Kidney tubule cell (primary cell): ENCODE measurements at regions not wholly inside any gene's neighbourhood (a gene's known extent, or its start where the extent isn't known, plus 50 kb on each side); places are given as distances from the start of the nearest gene placed in this dataset.
"Not testable (repeated sequence)": the region's sequence is repeated elsewhere in the genome, so short reads cannot be mapped to it uniquely, and the experiment has no call there.

Experiments used
- DNase-seq: peaks from one replicate; pipeline ENCODE4 v3.0.0-alpha.2; 2018; ENCODE audit warnings: low spot score

DNA sequence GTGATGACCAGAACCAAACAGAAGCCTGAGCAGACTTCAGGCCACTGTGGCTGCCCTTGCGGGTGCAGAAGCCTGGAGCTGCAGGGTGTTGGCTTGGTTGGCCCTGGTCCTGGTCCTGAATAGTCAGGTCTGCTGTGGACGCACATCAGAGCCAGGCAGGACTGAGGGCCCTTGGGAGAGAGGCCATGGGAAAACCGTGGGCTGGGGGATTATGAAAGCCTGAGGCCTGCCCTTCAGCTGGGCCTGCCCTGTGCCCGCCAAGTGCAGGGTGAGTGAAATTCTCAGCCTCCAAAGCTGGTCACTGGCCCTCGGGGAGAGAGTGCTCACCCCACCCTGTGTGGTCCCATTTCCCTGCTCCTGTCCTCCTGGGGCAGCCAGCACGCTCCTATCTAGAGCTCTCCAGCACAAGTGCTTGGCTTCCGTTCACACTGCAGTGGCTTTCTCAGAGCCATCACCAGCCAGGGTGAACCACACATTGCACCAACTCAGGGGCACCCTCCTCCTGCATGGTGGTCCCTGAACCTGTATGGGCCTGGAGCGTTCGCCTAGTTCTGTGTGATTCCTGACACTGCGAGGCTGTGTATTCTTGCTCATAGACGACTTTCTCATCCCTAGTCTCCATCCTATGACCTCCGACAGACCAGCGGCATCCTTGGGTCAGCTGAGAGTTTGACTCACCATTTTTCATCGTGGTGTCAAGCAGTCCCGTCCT is 146.1 kb downstream of the TTLL2 start:
- no peak for DNase-seq

DNA sequence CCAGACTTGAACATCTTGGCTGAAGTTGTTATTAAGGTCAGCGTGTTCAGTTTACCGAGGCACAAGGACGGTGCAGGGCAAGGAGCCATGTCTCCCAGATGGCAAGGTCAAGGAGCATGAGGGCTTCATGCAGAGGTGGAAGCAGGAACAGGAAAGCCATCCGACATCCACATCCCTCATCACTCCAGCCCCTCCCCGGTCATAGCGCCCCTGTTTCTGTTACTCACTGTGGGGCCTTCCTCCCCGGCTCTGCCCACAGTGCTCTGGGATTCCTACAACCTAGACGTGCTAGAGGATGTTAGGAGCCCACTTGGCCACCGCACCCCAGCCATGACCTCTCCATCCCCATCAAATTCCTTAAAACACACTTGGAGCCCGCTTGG is 146.7 kb downstream of the TTLL2 start:
- DNase-seq = no peak

DNA sequence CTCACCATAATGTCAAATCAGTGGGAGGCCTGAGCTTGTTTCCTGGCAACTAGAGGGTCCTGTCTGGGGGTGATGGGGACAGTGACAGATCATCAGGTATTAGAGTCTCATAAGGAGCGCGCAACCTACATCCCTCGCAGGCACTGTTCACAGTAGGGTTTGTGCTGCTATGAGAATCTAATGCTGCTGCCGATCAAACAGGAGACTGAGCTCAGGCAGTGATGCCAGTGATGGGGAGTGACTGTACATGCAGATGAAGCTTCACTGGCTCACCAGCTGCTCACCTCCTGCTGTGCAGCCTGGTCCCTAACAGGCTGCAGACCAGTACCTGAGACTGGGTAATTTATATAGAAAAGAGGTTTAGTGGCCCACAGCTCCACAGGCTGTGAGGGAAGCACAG is 147.3 kb downstream of the TTLL2 start:
- DNase-seq = no peak

DNA sequence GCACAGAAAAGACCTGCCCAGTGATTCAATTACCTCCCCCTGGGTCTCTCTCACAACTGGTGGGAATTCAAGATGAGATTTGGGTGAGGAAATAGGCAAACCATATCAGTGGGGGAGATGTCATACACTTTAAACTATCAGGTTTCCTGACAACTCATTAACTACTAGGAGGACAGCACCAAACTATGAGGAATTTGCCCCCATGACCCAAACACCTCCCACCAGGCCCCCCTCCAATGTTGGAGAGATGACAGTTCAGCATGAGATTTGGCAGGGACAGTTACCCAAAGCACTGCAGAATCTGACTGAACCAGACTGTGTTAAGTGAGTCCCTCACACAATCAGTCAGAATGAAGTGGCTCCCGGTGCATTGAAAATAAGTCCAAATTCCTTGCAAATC is 148.0 kb downstream of the TTLL2 start:
- DNase-seq = no peak

DNA sequence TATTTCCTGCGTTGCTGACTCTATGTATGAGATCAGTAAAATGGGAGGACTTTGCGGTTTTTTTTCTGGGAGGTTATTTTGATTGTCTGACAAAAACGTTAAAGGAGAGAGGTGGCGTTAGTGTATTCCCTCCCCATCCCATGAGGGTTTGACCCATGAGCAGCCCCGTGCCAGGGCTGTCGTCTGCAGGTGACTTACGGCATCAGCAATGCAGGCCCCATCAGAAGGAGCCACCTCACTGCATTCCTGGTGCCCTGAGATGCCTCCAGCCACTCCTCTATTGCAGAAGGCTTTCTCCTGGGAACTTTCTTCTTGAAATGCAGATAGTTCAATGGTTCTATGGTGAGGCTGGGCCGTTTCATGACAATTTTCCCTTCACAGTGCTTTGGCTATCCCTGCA is 149.3 kb downstream of the TTLL2 start:
- DNase-seq = no peak

DNA sequence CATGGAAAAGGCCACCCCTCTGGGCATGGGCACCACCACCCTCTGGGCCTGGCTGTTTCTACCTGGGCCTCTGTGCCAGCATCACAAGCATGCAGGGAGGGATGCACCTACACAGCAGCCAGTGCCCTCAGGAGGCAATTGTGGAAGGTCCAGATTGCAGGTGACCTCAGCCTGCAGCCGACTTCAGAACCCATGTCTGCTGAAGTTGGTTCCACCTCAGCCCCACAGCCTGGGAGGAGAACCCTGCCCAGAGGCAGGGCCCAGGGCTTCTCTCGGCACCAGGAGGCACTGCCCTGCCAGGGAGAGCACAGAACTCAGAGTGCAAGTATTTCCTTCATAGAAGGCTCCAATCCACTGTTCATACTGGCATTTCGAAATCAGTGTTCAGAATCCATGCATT is 149.8 kb downstream of the TTLL2 start:
- no peak for DNase-seq

DNA sequence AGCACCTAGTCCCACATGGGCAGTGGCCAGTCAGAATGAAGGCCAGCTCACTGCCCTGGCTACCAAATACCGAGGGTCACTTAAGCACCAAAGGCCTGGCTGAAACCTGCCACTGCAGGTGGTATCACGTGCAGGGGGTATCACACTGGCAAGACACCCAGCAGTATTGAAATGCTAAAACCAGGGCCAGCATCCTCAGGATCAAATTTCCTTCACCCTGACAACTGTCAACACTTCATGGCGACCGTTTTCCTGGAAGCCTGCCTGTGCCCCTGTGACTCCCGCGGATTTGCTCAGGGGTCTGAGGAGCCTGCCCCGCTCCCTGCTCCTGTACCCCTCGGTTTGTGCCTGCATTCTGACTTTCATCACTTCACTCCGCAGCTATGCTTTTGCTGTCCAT is 151.1 kb downstream of the TTLL2 start:
- no peak for DNase-seq

DNA sequence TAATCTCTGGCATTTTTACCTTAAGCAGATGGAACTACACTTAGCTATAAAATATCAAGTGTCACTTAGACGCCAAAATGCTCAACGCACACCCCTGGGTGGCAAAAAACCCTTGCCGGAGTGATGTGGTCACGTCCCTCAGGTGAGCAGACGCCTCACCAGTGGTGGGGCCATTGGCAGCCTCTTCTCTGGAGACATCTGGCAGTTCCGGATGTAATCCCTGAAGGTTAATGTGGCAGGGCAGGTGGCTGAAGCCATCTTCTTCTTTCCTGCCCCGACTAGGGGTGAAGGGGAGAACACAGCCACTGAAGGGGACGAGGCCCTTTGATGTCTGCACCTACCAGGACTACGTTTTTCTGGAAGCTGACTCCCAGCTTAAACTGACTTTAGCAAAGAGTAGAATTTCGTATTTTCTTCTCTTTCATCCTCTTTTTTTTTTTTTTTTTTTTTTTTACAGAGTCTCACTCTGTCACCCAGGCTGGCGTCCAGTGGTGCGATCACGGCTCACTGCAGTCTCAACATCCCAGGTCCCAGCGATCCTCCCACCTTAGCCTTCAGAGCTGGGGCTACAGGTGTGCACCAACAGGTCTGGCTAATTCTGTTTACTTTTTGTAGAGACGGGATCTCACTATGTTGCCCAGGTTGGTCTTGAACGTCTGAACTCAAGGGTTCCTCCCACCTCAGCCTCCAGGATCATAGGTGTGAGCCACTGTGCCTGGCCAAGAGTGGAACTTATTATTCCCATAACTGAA is 152.1 kb downstream of the TTLL2 start:
- no peak for DNase-seq

DNA sequence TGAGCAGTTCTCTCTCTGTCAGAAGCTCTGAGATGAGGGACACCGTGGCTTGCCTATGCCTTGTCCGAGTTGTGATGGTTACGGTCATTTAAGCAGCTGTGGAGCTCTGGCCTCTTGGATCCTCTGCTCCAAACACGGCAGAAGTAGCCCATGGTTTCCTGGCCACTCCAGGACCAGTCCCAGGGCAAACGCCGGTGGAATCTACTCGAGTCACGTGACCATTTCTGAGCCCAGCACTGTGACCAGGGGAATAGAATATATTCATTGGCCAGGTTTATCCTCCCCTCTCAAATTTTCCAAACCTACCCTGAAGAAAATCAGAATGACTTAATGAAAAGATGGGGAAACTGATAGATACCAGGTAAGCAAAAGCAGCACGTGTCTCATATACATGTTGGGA is 152.8 kb downstream of the TTLL2 start:
- DNase-seq = no peak

DNA sequence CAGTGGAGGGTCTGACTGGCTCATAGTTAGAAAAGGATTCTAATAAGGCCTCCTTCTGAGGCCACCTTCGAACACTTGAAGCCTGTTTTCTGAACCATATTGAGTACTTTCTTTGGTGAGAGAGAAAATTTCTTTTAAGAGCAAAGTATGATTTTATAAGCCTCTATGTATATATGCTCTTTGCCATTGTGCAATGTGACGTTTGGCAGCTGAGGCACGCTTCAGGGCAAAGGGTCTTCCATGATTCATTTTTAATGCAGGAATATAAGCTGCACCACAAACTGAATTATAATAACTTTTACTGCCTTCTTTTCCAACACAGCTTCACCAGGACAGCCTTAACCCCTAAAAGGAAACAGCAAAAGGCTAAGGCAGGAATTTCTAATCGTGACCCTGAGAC is 154.4 kb downstream of the TTLL2 start:
- DNase-seq = no peak

DNA sequence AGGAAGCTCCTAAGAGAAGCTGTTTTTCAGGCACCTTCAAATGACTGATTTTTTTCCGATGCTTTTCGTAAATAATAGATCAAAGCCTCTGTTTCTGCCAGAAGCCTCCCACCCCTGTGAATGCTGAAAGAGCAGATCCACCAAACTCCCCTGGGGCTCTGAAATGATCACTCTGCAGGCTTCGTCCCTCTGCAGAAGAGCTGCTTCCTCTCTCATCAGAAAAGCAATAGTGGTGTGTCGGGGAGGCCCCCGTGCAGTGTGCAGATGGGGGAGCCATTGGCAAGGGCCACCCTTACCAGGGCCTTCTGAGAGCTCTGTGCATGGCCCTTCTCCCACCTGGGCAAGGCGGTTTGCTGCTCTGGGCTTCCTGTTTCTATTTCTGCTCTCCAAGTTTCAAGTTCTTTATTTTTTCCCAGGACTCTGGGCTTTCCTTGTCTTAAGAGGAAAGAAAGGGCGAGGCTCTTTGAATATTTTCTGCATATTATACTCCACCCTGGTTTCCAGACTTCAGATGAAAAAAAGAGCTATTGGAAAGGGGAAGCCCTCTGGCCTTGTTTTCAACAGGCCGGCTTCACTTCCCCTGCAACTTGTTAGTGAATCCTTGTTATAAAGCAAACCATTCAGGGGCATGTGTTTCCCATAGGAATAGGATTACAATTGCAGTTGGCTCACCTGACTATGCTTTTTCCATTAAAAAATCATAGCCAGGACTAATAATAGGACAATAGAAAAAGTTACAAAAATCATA is 155.2 kb downstream of the TTLL2 start:
- no peak for DNase-seq

DNA sequence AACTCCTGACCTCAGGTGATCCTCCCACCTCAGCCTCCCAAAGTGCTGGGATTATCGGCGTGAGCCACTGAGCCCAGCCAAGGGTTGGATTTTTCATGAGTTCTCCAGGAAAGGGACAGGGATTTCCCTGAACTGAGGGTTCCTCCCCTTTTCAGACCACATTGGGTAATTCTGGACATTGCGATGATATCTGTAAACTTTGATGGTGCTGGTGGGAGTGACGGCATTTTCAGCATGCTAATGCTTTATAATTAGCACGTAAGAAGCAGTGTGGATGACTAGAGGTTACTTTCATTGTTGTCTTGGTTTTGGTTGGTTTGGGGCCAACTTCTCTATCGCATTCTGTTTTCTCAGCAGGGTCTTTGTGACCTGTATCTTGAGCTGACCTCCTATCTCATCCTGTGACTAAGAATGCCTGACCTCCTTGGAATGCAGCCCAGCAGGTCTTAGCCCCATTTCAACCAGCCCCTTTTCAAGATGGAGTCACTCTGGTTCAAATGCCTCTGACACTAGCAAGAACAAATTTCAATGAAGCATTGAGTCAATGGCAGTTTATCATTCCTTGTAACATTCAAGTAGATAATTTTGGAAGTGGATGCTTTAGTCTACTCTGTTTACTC is 156.5 kb downstream of the TTLL2 start:
- no peak for DNase-seq

DNA sequence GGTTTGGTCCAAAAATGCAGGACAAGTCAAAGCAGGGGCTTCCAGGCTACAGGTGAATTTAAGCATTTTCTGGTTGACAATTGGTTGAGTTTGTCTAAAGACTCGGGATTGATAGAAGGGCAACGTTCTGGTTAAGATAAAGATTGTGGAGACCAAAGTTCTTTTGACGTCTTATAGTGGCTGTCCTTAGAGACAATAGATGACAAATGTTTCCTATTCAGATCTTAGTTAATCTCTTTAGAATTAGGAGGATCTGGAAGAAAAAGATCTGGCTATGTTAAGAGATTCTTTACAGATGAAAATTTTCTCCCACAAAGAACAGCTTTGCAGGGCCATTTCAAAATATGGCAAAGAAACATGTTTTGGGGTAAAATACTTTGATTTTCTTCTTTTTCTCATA is 157.9 kb downstream of the TTLL2 start:
- not testable (repeated sequence) for DNase-seq

DNA sequence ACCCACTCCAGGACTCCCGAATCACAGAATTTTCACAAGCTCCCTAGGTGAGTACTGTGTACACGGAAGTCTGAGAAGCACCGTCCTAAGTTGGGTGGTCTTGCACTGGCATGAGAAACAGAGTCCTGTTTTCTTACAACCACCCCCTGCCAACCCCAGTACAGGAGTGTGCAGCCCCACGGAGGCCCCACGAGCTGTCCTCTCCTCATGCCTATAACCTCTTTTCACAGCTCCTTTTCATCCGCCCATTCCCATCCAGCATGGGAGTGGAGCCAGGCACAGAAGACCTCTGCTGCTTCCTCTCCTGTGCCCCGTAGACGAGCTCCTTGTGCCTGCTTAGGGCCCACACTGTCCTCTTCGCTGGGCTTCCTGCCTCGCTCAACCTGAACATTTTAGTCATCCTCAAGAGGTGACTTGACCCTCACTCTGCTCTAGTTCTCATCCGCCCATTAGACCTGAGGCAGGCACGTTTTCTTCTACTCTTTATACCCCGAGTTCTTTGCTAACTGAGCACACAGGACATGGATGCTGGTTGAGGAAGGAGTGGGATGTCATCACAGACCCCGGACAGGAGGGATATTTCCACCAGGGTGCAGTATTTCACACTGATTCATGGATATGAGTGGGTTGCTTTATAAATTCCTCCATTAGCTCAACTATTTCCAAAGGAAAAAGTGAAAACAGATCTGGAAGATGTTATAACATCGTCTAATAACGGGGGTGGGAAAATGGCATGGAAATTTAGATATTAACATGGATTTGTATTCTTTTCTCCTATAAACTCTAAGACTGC is 160.5 kb downstream of the TTLL2 start:
- DNase-seq = peak; percentile 28

DNA sequence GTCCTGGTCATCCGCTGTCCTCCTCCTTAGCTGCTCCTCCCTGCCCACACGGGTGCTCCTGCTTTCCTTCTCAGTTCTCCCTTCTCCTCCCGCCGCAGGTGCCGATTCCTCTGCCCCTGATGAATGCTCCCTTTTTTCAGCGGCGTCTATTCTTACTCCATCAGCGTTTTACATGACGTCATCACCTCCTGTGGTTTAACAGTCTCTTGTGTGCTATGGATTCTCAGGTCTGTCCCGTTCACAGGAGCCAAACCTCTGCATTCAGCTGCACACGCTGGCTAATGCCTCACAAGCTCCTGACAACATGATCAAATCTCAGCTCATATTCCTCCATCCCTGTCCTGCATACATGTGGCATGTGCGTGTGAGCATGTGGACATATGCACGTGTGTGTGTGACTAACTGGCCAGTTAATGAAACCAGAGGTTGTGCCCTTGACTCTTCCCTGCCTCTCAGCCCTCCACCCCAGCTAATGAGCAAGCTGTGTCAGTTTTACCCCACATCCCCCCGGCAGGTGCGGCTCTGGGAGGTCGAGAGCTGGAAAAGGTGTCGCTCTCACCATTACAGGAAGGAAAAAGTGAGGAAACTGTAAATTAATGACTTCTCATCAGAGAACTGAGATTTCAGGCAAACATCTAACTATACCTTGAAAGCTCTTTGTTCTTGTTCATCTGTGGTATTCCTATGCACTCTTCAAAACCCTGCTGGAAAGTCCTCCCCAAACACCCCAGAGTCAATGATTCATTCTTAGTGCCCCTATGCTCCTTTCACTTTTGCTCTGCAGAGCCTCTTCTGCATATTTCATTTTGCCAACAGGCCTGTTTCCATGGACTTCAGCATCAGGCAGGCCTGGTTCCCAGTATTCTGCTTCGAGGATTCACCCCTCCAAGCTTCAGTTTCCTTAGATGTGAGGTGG is 163.1 kb downstream of the TTLL2 start:
- no peak for DNase-seq

DNA sequence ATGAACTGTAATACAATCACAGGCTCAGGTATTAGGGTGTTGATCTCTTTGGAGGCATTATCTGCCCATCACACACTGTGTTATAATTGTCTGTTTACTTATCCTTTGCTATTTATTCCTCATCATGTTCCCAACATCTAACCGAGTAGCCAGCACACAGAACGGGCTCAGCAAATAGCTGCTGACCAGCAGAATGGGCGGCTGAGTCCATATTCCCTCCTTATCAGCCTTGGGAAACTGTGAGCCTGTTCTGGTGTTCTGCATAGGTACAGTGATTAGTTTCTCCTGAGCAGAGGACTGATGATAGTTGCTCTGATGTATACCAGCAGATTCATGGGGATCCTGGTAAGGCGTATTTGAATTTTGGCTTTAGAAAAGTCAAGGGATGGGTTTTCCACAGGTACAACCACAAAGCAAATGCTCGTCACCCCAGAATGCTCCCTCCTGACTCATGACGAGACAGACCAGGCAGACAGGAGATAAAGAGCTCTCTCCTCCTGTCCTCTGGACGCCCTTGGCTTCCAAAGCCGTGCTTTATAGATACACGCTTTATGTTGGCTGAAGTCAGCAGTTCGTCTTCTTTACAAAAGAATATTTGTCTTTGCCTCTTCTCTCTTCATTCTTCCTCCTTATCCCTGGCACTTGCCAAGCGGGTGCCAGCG is 166.7 kb downstream of the TTLL2 start:
- no peak for DNase-seq

DNA sequence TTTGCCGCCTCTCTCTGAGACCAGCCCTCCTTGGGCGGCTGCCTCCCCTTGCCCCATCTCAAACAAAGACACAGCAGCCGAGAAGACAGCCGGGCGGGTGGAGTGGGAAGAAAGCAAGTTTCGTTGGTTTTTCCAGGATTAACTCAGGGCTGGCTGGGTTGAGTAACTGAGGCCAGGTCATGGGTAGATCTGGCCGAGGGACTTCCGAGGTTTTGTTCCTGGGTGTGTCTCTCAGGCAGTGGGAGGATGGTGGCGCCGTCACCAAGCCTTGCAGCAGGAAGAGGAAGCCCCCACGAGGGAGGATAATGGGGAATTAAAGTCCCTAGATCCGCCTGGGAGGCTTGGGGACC is 167.2 kb downstream of the TTLL2 start:
- DNase-seq = no peak

DNA sequence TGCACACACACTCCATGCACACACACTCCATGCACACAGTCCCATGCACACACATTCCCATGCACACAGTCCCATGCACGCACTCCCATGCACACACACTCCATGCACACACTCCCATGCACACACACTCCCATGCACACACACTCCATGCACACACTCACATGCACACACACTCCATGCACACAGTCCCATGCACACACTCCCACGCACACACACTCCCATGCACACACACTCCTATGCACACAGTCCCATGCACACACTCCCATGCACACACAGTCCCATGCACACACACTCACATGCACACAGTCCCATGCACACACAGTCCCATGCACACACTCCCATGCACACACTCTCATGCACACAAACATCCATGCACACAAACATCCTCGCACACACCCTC is 168.4 kb downstream of the TTLL2 start:
- DNase-seq = no peak

DNA sequence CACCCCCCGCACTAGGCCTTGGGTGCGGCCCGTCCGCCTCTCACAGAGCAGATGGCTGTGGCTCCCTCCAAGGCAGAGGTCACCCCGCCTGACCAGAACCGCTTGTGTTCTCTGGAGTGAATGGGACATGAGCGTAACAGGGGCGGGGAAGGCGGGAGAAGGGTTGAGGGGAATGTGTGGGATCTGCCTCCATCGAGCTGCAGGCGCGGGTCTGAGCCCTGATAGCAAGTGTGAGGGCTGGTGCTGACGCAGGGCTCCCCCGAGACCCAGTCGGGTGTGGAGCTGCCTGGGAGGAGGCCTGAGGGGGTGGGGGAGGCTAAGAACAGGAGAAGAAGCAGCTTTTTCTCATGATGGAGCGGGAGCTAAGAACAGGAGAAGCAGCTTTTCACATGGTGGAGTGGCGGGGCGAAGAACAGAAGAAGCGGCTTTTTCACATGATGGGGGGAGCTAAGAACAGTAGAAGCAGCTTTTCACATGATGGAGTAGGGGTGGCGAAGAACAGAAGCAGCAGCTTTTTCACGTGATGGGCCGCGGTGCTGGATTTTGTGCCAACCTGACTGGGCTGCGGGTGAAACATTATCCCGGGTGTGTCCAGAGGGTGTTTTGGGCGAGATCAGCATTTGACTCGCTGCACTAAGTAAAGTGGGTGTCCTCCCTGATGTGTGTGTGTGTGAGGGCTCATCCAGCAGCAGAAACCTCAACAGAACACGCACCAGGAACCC is 169.3 kb downstream of the TTLL2 start:
- no peak for DNase-seq
